GM18499 (cell line): ENCODE measurements at regions not wholly inside any gene's neighbourhood (a gene's known extent, or its start where the extent isn't known, plus 50 kb on each side); places are given as distances from the start of the nearest gene placed in this dataset.
"Not testable (repeated sequence)": the region's sequence is repeated elsewhere in the genome, so short reads cannot be mapped to it uniquely, and the experiment has no call there.

Experiments
- ATAC-seq: cut with Tn5 transposase; IDR thresholded peaks from one replicate; pipeline ENCODE4 v1.9.1; 2021; ENCODE audit warnings: moderate number of reproducible peaks; ENCODE audit not compliant: insufficient read depth, unreplicated experiment

DNA sequence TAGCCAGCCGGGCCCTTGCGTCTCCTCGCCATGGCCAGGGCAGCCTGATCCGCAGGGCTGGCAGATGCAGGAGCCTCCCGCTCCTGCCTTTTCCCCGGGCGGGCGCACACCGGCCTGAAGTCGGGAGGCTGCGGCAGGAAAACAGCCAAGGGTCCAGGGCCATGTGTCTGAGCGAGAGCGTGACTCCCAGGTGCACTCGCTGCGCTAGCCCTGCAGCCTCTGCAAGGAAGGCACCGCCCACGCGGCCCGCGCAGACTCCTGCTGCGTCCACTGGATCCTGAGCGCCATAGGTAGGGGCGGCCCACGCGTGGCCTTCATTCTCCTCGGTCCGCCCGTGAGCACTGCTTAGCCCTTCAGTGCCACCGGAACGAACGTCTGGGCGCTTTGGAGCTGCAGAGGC is 379.9 kb downstream of the TRAM1L1 start:
- no peak for ATAC-seq

GRCh38 chr4:116702949-116703348 is 382.4 kb downstream of the TRAM1L1 start:
- no peak for ATAC-seq

GRCh38 chr4:116688536-116688935 is 396.8 kb downstream of the TRAM1L1 start:
- no peak for ATAC-seq

- no peak for ATAC-seq
Observed at GRCh38 chr4:116668190-116668589, 417.2 kb downstream of the TRAM1L1 start.

- ATAC-seq: no peak
Observed at GRCh38 chr4:116665716-116666115, 419.7 kb downstream of the TRAM1L1 start.

- no peak for ATAC-seq
Observed at GRCh38 chr4:116664198-116664597, 421.2 kb downstream of the TRAM1L1 start.

- no peak for ATAC-seq
Observed at GRCh38 chr4:116639070-116639577, 446.3 kb downstream of the TRAM1L1 start.

- ATAC-seq: no peak
Observed at GRCh38 chr4:116638592-116638991, 446.8 kb downstream of the TRAM1L1 start.

GRCh38 chr4:116636917-116637316 is 448.5 kb downstream of the TRAM1L1 start:
- ATAC-seq: peak; percentile 95

DNA sequence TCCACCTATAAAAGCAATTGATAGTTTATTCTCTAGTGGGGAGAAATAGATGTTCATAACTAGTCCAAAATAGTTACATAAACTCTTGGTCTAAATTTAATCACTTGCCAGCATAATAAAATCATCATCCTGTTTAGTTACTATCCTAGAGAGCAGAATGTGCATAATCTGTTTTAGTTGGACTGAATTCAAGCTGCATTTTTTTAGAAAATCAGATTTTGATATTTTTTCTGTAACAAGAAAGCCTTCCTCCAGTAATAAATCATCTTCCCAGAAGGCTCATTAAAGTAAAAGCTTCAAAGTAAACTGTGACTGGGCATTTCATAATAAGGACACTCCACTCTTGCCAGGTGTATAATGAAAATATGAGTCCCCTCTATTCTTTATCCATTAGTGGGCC is 453.1 kb downstream of the TRAM1L1 start:
- no peak for ATAC-seq

DNA sequence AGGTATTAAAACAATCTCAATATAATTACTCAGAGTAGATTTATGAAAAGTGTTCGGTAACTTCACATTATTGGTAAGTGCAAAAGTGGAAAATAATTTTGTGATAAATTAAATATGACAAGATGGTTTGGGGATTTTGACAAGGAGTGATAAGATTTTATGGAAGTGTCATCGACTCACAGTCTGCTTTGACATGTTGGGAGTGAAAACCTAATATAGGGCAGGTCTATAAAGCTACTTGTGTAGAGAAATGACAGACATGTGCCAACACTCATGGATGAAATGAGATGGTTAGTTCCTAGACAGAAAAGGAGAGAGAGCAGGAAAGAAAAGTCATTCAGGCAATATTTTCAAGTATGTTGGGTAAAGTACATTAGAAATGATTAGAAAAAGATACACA is 456.8 kb downstream of the TRAM1L1 start:
- ATAC-seq: no peak

GRCh38 chr4:116627545-116627944 is 457.8 kb downstream of the TRAM1L1 start:
- ATAC-seq: no peak

GRCh38 chr4:116619508-116619907 is 465.9 kb downstream of the TRAM1L1 start:
- ATAC-seq: not testable (repeated sequence)

GRCh38 chr4:116618638-116619037 is 466.7 kb downstream of the TRAM1L1 start:
- no peak for ATAC-seq

DNA sequence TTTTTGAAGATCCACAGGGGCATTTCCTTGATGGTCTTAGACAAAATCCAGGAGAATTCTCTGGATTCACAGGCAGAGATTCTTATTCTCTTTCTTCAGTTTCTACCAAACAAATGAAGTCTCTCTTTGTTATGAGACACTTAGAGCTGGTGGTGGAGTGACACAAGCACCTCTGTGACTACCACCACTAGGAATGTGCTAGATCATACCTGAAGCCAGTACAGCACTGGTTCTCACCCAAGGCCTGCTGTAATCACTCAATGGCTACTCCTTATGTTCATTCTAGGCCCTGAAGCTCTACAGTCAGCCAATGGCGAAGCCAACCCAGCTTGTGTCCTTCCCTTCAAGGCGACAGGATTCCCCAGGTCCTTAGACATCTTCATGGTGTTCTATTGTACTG is 482.3 kb downstream of the TRAM1L1 start:
- ATAC-seq: no peak

- no peak for ATAC-seq
Observed at GRCh38 chr4:116599859-116600258, 485.5 kb downstream of the TRAM1L1 start.

- no peak for ATAC-seq
Observed at GRCh38 chr4:116598980-116599789, 486.2 kb downstream of the TRAM1L1 start.

DNA sequence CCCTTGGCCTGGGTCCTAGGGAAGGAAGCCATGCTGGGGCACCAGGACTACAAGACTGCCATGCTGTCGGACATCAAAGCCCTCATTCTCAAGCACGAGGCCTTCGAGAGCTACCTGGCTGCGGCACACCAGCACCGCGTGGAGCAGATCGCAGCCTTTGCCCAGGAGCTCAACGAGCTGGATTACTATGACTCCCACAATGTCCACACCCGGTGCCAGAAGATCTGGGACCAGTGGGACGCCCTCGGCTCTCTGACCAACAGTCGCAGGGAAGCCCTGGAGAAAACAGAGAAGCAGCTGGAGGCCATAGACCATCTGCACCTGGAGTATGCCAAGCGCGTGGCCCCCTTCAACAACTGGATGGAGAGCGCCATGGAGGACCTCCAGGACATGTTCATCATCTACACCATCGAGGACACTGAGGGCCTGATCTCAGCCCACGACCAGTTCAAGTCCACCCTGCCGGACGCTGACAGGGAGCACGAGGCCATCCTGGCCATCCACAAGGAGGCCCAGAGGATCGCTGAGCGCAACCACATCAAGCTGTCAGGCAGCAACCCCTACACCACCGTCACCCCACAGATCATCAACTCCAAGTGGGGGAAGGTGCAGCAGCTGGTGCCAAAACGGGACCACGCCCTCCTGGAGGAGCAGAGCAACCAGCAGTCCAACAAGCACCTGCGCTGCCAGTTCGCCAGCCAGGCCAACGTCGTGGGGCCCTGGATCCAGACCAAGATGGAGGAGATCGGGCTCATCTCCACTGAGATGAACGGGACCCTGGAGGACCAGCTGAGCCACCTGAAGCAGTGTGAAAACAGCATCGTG is 487.0 kb downstream of the TRAM1L1 start:
- ATAC-seq: no peak

DNA sequence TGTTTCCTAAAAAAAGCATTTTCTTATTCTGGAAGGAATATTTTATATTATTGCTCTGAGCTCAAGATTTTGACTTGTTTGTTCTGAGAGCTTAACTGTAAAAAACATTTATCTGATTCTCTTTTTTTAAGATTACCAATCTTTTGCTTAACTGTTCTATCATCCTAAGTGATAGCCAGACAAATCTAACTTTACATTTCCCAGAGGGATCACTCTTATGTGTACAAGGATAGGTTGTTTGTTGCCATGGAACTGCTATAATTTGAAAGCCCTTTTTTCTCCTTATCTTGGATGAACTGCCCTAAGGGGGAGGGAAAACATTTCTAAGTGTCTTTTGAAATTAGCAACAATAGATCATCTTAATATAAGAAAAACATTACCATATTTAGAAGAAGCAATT is 494.7 kb downstream of the TRAM1L1 start:
- ATAC-seq: no peak

DNA sequence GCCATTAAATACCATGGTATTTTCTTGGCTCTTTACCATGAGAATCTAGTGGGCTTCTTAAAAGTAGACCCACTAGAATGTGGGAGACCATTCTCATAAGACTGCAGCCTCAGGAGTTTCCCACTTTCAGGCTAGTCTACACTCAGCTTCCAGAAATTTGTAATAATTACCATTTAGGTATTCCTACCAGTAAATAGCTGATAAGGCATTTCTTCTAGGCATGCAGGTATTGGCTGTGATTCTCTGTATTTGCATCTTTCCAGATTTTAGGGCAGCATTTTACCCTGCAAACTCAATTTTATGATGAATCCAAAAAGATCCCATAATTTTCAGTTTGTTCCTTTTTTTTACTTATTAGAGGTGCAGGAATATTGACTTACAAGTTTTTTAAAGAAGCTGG is 496.6 kb downstream of the TRAM1L1 start:
- ATAC-seq: no peak

- ATAC-seq: no peak
Observed at GRCh38 chr4:116585246-116585645, 500.1 kb downstream of the TRAM1L1 start.
